EL (cell line): ENCODE measurements at regions not wholly inside any gene's neighbourhood (a gene's known extent, or its start where the extent isn't known, plus 50 kb on each side); places are given as distances from the start of the nearest gene placed in this dataset.

Source experiments
- DNase-seq: peaks from one replicate; pipeline ENCODE4 v3.0.0-alpha.2; 2016

GRCh38 chr7:18370633-18371032 is 124.9 kb upstream of the HDAC9 start:
- no peak for DNase-seq

GRCh38 chr7:18378989-18379605 is 116.5 kb upstream of the HDAC9 start:
- no peak for DNase-seq

DNA sequence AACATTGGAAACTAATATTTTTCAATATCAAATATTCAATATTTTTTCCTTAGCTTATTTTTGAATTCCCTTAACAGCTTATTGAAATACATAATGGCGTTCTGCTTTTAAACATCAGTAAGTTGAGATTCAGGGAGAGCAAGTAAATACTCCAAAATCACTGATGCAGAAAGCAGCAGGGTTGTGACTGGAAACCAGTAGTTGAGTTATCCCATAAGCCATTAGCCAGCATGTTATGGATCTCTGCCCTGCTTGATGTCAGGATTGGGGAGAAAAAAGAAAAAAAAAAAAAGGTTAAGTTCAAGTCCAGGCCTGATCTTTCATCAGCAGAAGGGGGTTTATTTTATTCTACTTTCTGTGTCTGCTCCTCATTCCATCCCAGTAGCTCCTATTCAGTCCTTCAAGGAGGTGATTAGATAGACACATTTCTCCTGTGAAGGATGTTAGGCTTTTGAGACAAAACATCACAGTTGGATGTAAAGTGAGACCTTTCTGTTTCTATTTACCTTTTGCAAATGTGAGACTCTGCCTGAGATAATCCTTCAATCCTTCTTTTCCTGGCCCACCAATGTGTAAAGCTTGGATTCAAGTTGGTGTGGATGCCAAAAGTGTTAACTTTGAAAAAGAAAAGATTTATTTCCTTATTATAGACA is 110.9 kb upstream of the HDAC9 start:
- DNase-seq, result no peak

- DNase-seq, result no peak
Measured at GRCh38 chr7:18386607-18387006, 108.9 kb upstream of the HDAC9 start.

- no peak for DNase-seq
Measured at GRCh38 chr7:18387191-18387735, 108.3 kb upstream of the HDAC9 start.

DNA sequence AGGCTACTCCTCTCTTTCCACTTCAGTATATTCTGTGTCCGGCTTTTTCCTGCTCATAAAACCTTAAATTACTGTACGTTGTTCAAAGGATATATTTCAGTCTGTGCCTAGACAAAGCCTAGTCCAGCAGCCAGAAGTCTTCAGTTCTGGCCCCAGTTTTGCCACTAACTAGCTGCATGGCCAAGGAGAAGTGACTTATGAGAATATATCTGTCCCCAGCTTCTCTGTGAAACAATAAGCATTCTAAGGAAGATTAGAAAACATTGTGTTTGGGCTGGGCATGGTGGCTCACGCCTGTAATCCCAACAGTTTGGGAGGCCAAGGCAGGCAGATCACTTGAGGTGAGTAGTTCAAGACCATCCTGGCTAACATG is 105.0 kb upstream of the HDAC9 start:
- no peak for DNase-seq

DNA sequence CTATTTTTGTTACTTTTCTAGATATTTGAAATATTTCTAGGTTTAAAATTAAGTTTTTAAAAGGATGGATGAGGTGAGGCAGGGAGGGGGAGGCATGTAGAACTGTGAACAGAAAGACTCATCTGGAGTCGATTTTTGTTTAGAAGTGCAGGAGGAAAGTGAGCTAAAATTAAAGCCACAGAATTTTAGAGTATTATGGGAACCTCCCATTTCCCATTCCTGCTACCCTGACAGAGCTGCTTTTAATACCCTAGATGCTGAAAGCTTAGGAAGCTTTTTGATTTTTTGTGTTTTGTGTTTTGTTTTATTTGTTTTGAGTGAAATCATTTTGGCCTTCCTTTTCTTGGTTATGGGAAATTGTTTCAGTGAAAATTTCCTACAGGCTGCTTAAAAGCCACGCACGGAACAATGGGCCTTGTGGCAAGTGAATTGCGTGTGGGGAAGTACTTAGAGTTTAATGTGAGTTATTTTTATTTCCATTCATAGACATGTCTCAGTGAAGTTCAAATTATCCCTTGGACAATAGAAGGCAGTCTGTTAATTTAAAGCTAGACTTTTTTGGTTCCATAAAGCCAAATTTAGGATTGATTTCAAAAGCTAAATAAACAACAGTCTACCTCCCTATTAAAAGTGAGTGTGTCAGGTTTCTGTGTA is 102.0 kb upstream of the HDAC9 start:
- DNase-seq, result no peak

- no peak for DNase-seq
Measured at GRCh38 chr7:18395868-18396267, 99.7 kb upstream of the HDAC9 start.

DNA sequence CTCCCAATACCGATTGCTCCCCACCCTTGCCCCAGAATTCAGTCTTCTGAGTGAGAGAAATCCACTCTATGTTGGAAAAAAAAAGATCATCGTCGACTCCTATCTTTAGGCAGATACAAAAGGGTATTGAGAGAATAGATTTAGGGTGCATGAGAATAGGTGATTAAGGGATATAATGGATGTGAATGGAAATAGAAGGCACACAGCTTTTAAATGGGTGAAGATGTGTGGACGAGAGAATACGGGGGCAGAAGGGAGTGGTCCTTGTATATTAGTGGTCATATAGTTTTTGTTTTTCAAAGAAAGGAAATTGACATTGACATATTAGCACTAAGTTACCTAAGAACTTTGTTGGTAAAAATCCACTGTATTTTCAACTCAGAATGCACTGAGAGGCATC is 98.6 kb upstream of the HDAC9 start:
- no peak for DNase-seq

GRCh38 chr7:18399436-18400235 is 95.9 kb upstream of the HDAC9 start:
- DNase-seq, result peak; percentile 53

- no peak for DNase-seq
Measured at GRCh38 chr7:18400275-18400674, 95.3 kb upstream of the HDAC9 start.

DNA sequence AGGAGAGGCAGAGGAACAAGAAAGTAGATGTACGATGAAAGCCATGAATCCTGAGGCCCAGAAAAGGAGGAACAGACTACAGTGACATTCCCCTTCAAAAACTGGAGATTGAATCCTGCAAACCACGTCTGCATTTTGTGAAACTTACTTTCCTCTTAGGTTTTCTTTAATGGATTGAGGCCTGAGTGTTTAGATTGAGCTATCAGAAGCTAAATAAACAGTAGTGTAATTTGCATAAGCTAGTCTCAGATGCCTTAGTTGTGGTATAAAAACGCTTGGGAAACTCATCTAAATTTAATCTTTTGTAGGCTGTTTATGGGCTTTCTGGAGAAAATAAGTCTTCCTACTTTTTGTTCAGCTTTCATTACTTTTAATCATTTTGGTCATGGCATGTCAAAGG is 94.8 kb upstream of the HDAC9 start:
- no peak for DNase-seq

DNA sequence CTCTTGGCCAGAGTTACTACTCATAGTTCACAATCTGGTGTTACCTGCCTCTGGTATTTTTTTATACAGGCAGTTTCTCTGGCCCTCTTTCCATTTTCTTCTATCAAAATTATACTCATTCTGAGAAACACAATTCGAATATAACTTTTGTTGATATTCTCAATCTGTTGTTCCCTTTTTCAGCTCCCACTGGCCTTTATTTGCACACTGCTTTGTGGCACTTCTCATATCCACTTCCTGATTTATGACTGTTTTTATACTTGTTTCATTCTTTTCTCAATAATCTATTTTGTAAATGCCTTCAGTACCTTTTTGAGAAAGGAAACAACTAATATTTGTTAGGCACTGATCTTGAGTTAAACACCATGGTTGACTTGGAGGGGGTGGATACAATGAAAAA is 93.8 kb upstream of the HDAC9 start:
- DNase-seq, result no peak

DNA sequence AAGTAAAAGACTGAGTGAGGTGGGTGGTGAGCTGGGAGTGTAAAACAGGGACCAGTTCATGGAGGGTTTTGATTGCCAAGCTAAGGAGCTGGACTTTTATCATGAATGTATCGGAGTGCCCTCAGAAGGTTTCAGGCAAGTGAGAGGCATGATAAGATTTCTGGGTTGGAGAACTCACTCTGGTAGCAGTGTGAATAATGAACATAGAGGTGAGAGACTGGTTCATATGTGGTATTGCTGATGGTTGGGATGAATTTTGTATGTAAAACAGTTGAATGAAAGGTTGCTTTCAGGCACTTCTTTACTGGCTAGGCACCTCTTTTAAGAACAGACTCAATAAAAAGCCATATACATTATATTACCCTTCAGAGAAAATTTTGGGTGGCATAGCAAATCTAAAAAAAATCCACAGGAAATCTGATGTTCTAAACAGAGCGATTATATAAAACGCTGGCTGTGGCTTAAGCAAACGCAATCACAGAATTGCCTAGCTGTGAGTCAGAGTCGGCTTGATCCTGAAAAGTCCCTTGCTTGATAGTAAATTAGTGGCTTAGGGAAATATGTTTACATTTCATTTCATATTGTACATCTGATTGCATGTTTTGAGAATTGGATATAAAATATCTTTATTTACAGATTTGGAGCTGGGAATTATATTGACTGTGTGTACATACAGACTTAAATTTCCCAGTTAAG is 92.9 kb upstream of the HDAC9 start:
- DNase-seq, result peak; percentile 80

- DNase-seq, result no peak
Measured at GRCh38 chr7:18405726-18406125, 89.8 kb upstream of the HDAC9 start.

DNA sequence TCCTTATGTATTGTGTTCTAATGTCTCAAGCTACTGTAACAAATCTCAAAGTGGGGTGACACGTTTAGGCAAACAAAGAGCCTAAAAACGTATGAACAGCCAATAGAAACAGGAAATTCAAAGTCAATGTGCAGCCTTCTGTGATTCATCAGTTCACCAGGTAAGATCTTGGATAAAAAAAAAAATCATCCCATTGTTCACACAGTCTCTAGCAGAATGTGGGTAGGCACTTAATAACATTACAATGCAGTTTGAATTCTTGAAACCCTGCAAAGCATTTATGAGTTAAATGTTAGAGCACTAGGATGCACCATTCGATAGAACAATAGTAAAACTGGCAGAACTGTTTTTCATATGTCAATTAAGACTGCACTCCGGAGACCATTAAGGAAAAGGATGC is 88.2 kb upstream of the HDAC9 start:
- no peak for DNase-seq

DNA sequence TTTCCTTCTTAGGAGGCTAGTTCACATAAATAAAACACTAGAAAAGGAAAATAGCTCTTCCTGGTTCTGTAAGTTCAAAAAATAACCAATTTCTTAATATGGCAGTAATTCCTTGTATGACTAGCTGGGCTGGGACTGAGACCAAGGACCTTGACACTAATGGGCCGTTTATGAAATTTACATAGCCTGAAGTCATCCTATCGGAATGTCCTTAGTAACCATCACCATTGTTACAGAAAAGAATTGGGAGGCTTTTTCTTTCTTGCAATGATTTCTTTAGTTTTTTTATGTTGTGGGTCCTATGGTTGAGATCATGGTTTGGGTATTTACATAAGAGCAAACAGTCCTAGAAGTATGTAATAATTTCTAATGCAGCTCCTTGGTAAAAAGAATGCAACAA is 87.1 kb upstream of the HDAC9 start:
- DNase-seq, result peak; percentile 89

GRCh38 chr7:18408868-18409267 is 86.7 kb upstream of the HDAC9 start:
- DNase-seq, result no peak

- no peak for DNase-seq
Measured at GRCh38 chr7:18413447-18413846, 82.1 kb upstream of the HDAC9 start.

GRCh38 chr7:18414885-18415284 is 80.7 kb upstream of the HDAC9 start:
- DNase-seq, result no peak

GRCh38 chr7:18416988-18417387 is 78.6 kb upstream of the HDAC9 start:
- no peak for DNase-seq

- DNase-seq, result no peak
Measured at GRCh38 chr7:18419456-18419855, 76.1 kb upstream of the HDAC9 start.

DNA sequence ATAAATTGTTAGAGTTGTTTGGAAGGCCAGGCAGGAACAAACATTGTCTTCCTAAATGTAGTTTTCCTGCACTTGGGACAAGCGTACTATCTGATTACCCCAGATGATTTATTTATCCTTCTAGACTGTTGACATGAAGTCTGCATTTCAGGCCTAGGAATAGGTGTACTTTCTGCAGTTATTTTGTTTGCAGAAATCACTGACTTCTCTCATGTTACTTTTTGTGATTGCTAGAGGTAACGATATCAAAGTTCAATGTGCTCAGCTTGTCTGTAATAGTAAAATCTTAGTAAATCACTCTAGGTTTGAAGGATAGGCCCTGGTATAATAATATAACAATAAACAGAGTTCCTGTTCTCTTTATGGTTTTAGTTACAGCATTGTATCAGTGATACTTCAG is 75.4 kb upstream of the HDAC9 start:
- no peak for DNase-seq
